OCI-LY7 (cell line): ENCODE measurements at regions not wholly inside any gene's neighbourhood (a gene's known extent, or its start where the extent isn't known, plus 50 kb on each side); places are given as distances from the start of the nearest gene placed in this dataset.

ENCODE experiments used
- BruUV-seq: library from RNA; stranded (reverse); fragments of 400-500 nt; replicated peaks from 2 replicates; lab custom pipeline; 2021; lab: Mats Ljungman, UMichigan
- CTCF ChIA-PET: fragments of 300-600 bp; sonication (Branson Sonifier 250); formaldehyde crosslinking; loops from one replicate; lab custom pipeline; 2022; ENCODE audit warnings: antibody characterized with exemption; ENCODE audit not compliant: unreplicated experiment; lab: Charles Lee
- POLR2A ChIA-PET: fragments of 300-600 bp; sonication (Branson Sonifier 250); formaldehyde crosslinking; loops from one replicate; lab custom pipeline; 2022; ENCODE audit warnings: antibody characterized with exemption; lab: Charles Lee
- DNase-seq: peaks from one replicate; pipeline ENCODE4 v3.0.0-alpha.2; 2015; ENCODE audit warnings: low spot score
- H2AFZ ChIP-seq: fragments of 200-600 bp; sonication (generic), shearing (Covaris generic); 2 replicates; pipeline ENCODE4 v1.6.1; 2014; ENCODE audit warnings: mild to moderate bottlenecking, antibody characterized with exemption, low read length, moderate library complexity
- H3K27ac ChIP-seq: fragments of 200-600 bp; sonication (generic); 2 replicates; pipeline ENCODE4 v1.5.1; 2014; ENCODE audit warnings: mixed run types, low read depth, mild to moderate bottlenecking, moderate library complexity, low read length, inconsistent platforms; ENCODE audit not compliant: poor library complexity, severe bottlenecking
- H3K36me3 ChIP-seq: fragments of 200-600 bp; sonication (generic); 2 replicates; pipeline ENCODE4 v1.6.1; 2014; ENCODE audit warnings: mild to moderate bottlenecking, antibody characterized with exemption, low read length, moderate library complexity, mixed read lengths; ENCODE audit not compliant: insufficient read depth
- H3K4me1 ChIP-seq: fragments of 200-600 bp; sonication (generic); 2 replicates; pipeline ENCODE4 v1.5.1; 2014; ENCODE audit warnings: mild to moderate bottlenecking, low read length; ENCODE audit not compliant: insufficient read depth, poor library complexity, severe bottlenecking
- H3K4me2 ChIP-seq: fragments of 200-600 bp; sonication (generic); 2 replicates; pipeline ENCODE4 v1.6.1; 2014; ENCODE audit warnings: mild to moderate bottlenecking, low read length
- H3K4me3 ChIP-seq: fragments of 200-600 bp; sonication (generic); 2 replicates; pipeline ENCODE4 v1.5.1; 2014; ENCODE audit warnings: mild to moderate bottlenecking, low read depth, low read length; ENCODE audit not compliant: poor library complexity, severe bottlenecking
- H3K79me2 ChIP-seq: fragments of 200-600 bp; sonication (generic); 2 replicates; pipeline ENCODE4 v1.6.1; 2016; ENCODE audit warnings: low read depth, mild to moderate bottlenecking, low read length, moderate library complexity, mixed read lengths; ENCODE audit not compliant: insufficient read depth
- H3K9me2 ChIP-seq: fragments of 200-600 bp; sonication (generic); 2 replicates; pipeline ENCODE4 v1.6.1; 2016; ENCODE audit warnings: mild to moderate bottlenecking, low read length, mixed read lengths; ENCODE audit not compliant: insufficient read depth
- H3K9me3 ChIP-seq: fragments of 200-600 bp; sonication (generic); 2 replicates; pipeline ENCODE4 v1.6.1; 2014; ENCODE audit warnings: mild to moderate bottlenecking, mixed run types, low read length, mixed read lengths
- H4K20me1 ChIP-seq: fragments of 200-600 bp; sonication (generic); 2 replicates; pipeline ENCODE4 v1.6.1; 2014; ENCODE audit warnings: mild to moderate bottlenecking, antibody characterized with exemption, low read length, moderate library complexity, mixed read lengths; ENCODE audit not compliant: insufficient read depth
- EZH2phosphoT487 ChIP-seq: fragments of 200-600 bp; sonication (generic); IDR thresholded peaks from 2 replicates; pipeline ENCODE4 v1.6.1; 2018; ENCODE audit warnings: low read depth, borderline replicate concordance, mild to moderate bottlenecking, mixed run types, antibody characterized with exemption, low read length, moderate library complexity, mixed read lengths
- intact Hi-C: fragments of 100-400 bp; cut with micrococcal nuclease; formaldehyde crosslinking; loops from one replicate; pipeline ENCODE4 v1.10.0; 2022; ENCODE audit not compliant: unreplicated experiment
- TF ChIP-seq, protein P1 (sequence below): fragments of 200-600 bp; sonication (generic); conservative IDR thresholded peaks from 2 replicates; pipeline ENCODE4 v1.5.1; 2014; ENCODE audit warnings: mild to moderate bottlenecking, antibody characterized with exemption, low read length, moderate library complexity, mixed read lengths

DNA sequence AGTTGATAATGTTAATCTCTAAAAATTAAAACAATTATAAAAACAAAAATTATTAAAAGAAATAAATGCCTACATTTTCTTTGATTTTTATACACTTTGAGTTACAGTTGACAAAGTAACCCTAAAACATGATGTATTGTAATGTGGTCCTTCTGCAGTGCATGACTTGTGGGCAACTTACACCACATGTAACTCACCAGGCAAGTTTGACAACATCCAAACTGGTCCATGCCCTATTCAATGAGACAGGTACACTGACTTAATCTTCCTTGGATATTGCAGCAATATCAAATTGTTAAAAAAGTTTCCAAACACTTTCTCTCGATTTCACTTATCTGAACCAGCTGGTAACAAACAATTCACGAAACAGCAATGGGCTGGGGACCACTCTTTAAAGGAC, 81.5 kb downstream of the FTHL17 start:
- TF ChIP-seq EZH2phosphoT487: no peak
- TF ChIP-seq, protein P1, sequence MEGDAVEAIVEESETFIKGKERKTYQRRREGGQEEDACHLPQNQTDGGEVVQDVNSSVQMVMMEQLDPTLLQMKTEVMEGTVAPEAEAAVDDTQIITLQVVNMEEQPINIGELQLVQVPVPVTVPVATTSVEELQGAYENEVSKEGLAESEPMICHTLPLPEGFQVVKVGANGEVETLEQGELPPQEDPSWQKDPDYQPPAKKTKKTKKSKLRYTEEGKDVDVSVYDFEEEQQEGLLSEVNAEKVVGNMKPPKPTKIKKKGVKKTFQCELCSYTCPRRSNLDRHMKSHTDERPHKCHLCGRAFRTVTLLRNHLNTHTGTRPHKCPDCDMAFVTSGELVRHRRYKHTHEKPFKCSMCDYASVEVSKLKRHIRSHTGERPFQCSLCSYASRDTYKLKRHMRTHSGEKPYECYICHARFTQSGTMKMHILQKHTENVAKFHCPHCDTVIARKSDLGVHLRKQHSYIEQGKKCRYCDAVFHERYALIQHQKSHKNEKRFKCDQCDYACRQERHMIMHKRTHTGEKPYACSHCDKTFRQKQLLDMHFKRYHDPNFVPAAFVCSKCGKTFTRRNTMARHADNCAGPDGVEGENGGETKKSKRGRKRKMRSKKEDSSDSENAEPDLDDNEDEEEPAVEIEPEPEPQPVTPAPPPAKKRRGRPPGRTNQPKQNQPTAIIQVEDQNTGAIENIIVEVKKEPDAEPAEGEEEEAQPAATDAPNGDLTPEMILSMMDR: no peak
- Histone ChIP-seq H3K79me2 (no peaks in the 10 kb centered on the region), H3K9me3 (no peaks in the 10 kb centered on the region), H3K4me3 (no peak overlapping the region), H2AFZ (no peak overlapping the region), H3K4me2 (no peak overlapping the region), H3K4me1 (no peaks in the 10 kb centered on the region), H3K27ac (no peak overlapping the region), H4K20me1 (no peaks in the 10 kb centered on the region), H3K9me2 (no peaks in the 10 kb centered on the region), H3K36me3 (no peaks in the 10 kb centered on the region)
- ChIA-PET POLR2A (interaction anchor here (0.7 kb wide), 1 partner anchor 26 kb away, joined by 3 read pairs; no protein-coding TSS in a partner anchor), CTCF (no interaction called here)
- DNase-seq: no peak
- no TSS peak for BruUV-seq
- intact Hi-C loops: no loop called here

DNA sequence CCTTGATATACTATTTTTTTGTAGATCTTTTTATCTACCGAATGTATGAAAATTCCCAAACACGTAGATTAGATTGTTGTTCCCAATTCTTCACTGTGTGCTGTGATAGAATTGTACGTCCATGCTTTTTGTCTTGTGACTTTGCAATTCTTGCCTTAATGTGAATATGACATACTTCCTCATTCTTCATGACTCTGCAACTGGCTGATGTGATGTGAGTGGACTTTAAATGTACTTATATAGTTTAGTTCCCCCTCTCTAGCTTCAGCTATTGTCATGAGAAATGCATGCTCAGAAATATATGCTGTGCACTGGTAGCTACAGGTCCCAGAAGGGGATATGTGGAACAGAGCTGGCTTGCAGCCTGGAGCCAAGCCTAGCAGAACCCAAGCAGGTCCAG, 89.4 kb downstream of the FTHL17 start:
- TF ChIP-seq, protein P1: no peak
- no peak for TF ChIP-seq EZH2phosphoT487
- ChIA-PET POLR2A (no interaction called here), CTCF (no interaction called here)
- Histone ChIP-seq H3K4me1 (no peaks in the 10 kb centered on the region), H3K36me3 (no peaks in the 10 kb centered on the region), H3K79me2 (no peaks in the 10 kb centered on the region), H4K20me1 (no peaks in the 10 kb centered on the region), H3K9me3 (no peaks in the 10 kb centered on the region), H3K4me2 (no peak overlapping the region), H3K9me2 (no peaks in the 10 kb centered on the region), H3K27ac (no peak overlapping the region), H3K4me3 (no peak overlapping the region), H2AFZ (no peak overlapping the region)
- no TSS peak for BruUV-seq
- intact Hi-C loops: no loop called here
- DNase-seq: no peak

DNA sequence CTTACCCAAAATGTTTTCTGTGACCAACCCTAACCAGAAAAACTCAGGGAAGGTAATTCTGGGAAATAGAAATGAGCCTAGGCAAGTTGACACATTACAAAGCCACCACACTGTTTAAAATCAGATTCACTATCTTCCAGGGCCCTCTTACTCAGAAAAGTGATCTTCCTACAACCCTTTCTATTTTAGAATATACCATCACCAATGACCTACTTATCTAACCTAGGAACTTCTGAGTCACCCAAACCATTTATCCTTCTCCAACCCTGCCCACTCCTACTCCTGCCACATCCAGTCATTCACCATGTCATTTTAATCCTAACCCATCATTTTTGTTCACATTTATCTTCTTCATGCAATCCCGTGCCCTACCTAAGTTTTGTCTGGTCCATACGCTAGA, 89.9 kb downstream of the FTHL17 start:
- no peaks in the 10 kb centered on the region for H3K9me3 ChIP-seq
- ChIA-PET POLR2A (no interaction called here), CTCF (no interaction called here)
- H3K4me1 ChIP-seq: no peaks in the 10 kb centered on the region
- no peaks in the 10 kb centered on the region for H3K36me3 ChIP-seq
- H2AFZ ChIP-seq: no peak overlapping the region
- no peak overlapping the region for H3K4me3 ChIP-seq
- DNase-seq: no peak
- H3K4me2 ChIP-seq: no peak overlapping the region
- intact Hi-C loops: no loop called here
- H3K9me2 ChIP-seq: no peaks in the 10 kb centered on the region
- no peaks in the 10 kb centered on the region for H3K79me2 ChIP-seq
- H3K27ac ChIP-seq: no peak overlapping the region
- TF ChIP-seq EZH2phosphoT487: no peak
- TF ChIP-seq, protein P1: no peak
- H4K20me1 ChIP-seq: no peaks in the 10 kb centered on the region
- no TSS peak for BruUV-seq
